Muscle of back (tissue), 3 donors: ENCODE measurements at regions not wholly inside any gene's neighbourhood (a gene's known extent, or its start where the extent isn't known, plus 50 kb on each side); places are given as distances from the start of the nearest gene placed in this dataset.
A peak's percentile ranks its signal among the peaks of the same experiment; 100 is the strongest.

Source experiments
- DNase-seq, 3 donors: peaks; one replicate each; pipeline versions ENCODE4 v3.0.0 to v3.0.0-alpha.2; 2013

GRCh38 chr13:39968646-39969475 is 313.4 kb downstream of the COG6 start:
- no peak for DNase-seq

- DNase-seq = no peak
Measured at GRCh38 chr13:39970177-39970846, 314.9 kb downstream of the COG6 start.

- DNase-seq = no peak
Measured at GRCh38 chr13:39971526-39971925, 316.1 kb downstream of the COG6 start.

- no peak for DNase-seq
Measured at GRCh38 chr13:39976481-39976880, 321.0 kb downstream of the COG6 start.

- peak in 2 of 3 donors; percentile 35 to 63 for DNase-seq
Measured at GRCh38 chr13:39981056-39981455, 325.6 kb downstream of the COG6 start.

- DNase-seq = no peak
Measured at GRCh38 chr13:39982745-39983144, 327.3 kb downstream of the COG6 start.

GRCh38 chr13:39985071-39985470 is 329.6 kb downstream of the COG6 start:
- DNase-seq = peak in 2 of 3 donors; percentile 34 to 65

- DNase-seq = no peak
Measured at GRCh38 chr13:39988351-39988750, 332.9 kb downstream of the COG6 start.

- no peak for DNase-seq
Measured at GRCh38 chr13:39998166-39998565, 342.7 kb downstream of the COG6 start.

GRCh38 chr13:40002016-40002415 is 346.6 kb downstream of the COG6 start:
- no peak for DNase-seq

GRCh38 chr13:40013554-40013953 is 358.1 kb downstream of the COG6 start:
- DNase-seq = no peak

- DNase-seq = no peak
Measured at GRCh38 chr13:40016953-40017660, 361.6 kb downstream of the COG6 start.

GRCh38 chr13:40017662-40018262 is 362.3 kb downstream of the COG6 start:
- no peak for DNase-seq

- DNase-seq = peak in 1 of 3 donors; percentile 16
Measured at GRCh38 chr13:40023595-40024203, 368.2 kb downstream of the COG6 start.

- no peak for DNase-seq
Measured at GRCh38 chr13:40024204-40024966, 368.9 kb downstream of the COG6 start.

GRCh38 chr13:40024967-40025714 is 369.7 kb downstream of the COG6 start:
- peak in 1 of 3 donors; percentile 73 for DNase-seq

- no peak for DNase-seq
Measured at GRCh38 chr13:40026174-40026585, 370.7 kb downstream of the COG6 start.

GRCh38 chr13:40026741-40027140 is 371.3 kb downstream of the COG6 start:
- DNase-seq = no peak

GRCh38 chr13:40028446-40028845 is 373.0 kb downstream of the COG6 start:
- no peak for DNase-seq

GRCh38 chr13:40031031-40031430 is 375.6 kb downstream of the COG6 start:
- DNase-seq = peak in 2 of 3 donors; percentile 69 to 83
